ENCODE measurements at regions not wholly inside any gene's neighbourhood (a gene's known extent, or its start where the extent isn't known, plus 50 kb on each side); places are given as distances from the start of the nearest gene placed in this dataset.

- intact Hi-C loops (cut with micrococcal nuclease) (no loop called here), dilution Hi-C loops (cut with MboI; ENCODE audit: extremely low pct_ligation_motif_present, low sequenced_read_pairs) (no loop called here)
- no peaks in the 10 kb centered on the region for H3K9me3 ChIP-seq (replicated peaks; ENCODE audit: control insufficient read depth, insufficient read depth, low read length)
- no peaks in the 10 kb centered on the region for H3K4me1 ChIP-seq (ENCODE audit: control insufficient read depth, extremely low read depth, insufficient read depth, low read length)
- CTCF ChIA-PET = no interaction called here
- no peak overlapping the region for H3K27ac ChIP-seq (ENCODE audit: insufficient read depth, low read depth, low read length)
- no peak overlapping the region for H3K4me3 ChIP-seq (replicated peaks in 1 of 3; ENCODE audit: insufficient read depth in 1 of 3, low read depth in 1 of 3, low read length in 3 of 3)
- POLR2A ChIA-PET = no interaction called here
- no peak overlapping the region for H3K4me2 ChIP-seq (ENCODE audit: insufficient read depth, low read length)
- H3K9ac ChIP-seq (replicated peaks; ENCODE audit: extremely low read depth, insufficient read depth, low read length) = no peak overlapping the region
- DNase-seq (ENCODE audit: low read depth, low spot score) = no peak
- FAIRE-seq = no peak
- H2AFZ ChIP-seq (ENCODE audit: low read depth, low read length) = no peak overlapping the region
- BruUV-seq (replicated peaks) = no TSS peak
- no peaks in the 10 kb centered on the region for H3K27me3 ChIP-seq (ENCODE audit: control insufficient read depth in 2 of 2, insufficient read depth in 2 of 2, low read length in 2 of 2)
- no peak for TF ChIP-seq CTCF (IDR thresholded peaks at IDR 0.05; ENCODE audit: extremely low read depth in 1 of 2, insufficient read depth in 1 of 2, low read depth in 1 of 2, low read length in 2 of 2)
- TF ChIP-seq JUN (IDR thresholded peaks at IDR 0.05; ENCODE audit: borderline replicate concordance, insufficient read depth, insufficient read length, low read depth) = no peak
- TF ChIP-seq FOS (IDR thresholded peaks at IDR 0.05; ENCODE audit: borderline replicate concordance, insufficient read depth, low read length) = no peak
- no peak for TF ChIP-seq EZH2 (IDR thresholded peaks at IDR 0.05; ENCODE audit: borderline replicate concordance, low read depth, low read length, severe bottlenecking)
- TF ChIP-seq GATA2 (IDR thresholded peaks at IDR 0.05; ENCODE audit: insufficient read depth, insufficient read length, low read depth, low read length) = no peak
- TF ChIP-seq POLR2A (IDR thresholded peaks at IDR 0.05; ENCODE audit: low read depth, low read length) = no peak
- TF ChIP-seq POLR2AphosphoS5 (IDR thresholded peaks at IDR 0.05; ENCODE audit: insufficient read depth, low read depth, low read length) = no peak
- TF ChIP-seq MYC (IDR thresholded peaks at IDR 0.05; ENCODE audit: low read depth, low read length) = no peak
- TF ChIP-seq MAX (IDR thresholded peaks at IDR 0.05; ENCODE audit: insufficient read depth, insufficient read length) = no peak
- H3K36me3 ChIP-seq (ENCODE audit: control insufficient read depth in 2 of 2, extremely low read depth in 1 of 2, insufficient read depth in 2 of 2, low read length in 2 of 2) = no peaks in the 10 kb centered on the region
- no peaks in the 10 kb centered on the region for H3K79me2 ChIP-seq (ENCODE audit: control insufficient read depth, insufficient read depth, low read length)
- no peaks in the 10 kb centered on the region for H4K20me1 ChIP-seq (replicated peaks; ENCODE audit: control insufficient read depth, extremely low read depth, insufficient read depth, low read length)
- H3K9me1 ChIP-seq (replicated peaks; ENCODE audit: control insufficient read depth, extremely low read depth, insufficient read depth, low read length) = no peaks in the 10 kb centered on the region
Observed at GRCh38 chr11:101707477-101707876, 123.7 kb upstream of the TRPC6 start.

Data from endothelial cell of umbilical vein (primary cell).